G401 (cell line): ENCODE measurements at regions not wholly inside any gene's neighbourhood (a gene's known extent, or its start where the extent isn't known, plus 50 kb on each side); places are given as distances from the start of the nearest gene placed in this dataset.
"Not testable (repeated sequence)": the region's sequence is repeated elsewhere in the genome, so short reads cannot be mapped to it uniquely, and the experiment has no call there.

ENCODE experiments used
- DNase-seq: peaks from one replicate; pipeline ENCODE4 v3.0.0-alpha.2; 2015; ENCODE audit warnings: low spot score
- in situ Hi-C: cut with HindIII; loops from 2 replicates; pipeline ENCODE4 v1.10.0; 2016; ENCODE audit warnings: low sequenced_read_pairs, mixed read lengths

DNA sequence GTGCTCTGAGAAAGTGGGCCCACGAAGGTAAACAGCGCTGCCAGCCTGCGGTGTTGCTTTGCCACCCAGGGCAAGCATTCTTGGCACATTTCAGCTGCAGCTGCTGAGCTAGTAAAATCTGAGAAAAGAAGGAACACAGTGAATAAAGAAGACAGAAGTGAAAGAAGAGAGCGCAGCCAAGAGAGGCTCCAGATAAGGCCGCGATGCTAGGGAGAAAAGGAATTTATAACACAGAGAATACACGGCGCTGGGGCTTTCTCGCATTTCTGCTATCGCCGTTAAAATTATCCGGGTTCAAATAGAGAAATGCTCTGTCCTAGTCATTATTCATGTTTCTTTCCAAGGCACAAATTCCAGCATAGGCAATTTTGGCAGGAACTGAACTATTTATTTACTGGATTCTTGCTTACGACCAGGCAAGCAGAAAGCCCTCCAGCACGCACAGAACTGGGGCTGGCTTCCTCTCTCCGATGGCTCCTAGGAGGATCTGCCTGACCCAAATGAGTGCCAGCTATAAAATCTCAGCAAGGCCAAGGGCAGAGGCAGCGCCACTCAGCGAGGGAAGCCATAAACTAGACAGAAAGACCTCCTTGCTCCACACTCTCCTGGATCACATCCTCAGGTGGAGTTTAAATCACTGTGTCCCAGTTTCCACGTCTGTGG, 111.2 kb downstream of the ATPSCKMT start:
- in situ Hi-C loops = no loop called here
- no peak for DNase-seq

DNA sequence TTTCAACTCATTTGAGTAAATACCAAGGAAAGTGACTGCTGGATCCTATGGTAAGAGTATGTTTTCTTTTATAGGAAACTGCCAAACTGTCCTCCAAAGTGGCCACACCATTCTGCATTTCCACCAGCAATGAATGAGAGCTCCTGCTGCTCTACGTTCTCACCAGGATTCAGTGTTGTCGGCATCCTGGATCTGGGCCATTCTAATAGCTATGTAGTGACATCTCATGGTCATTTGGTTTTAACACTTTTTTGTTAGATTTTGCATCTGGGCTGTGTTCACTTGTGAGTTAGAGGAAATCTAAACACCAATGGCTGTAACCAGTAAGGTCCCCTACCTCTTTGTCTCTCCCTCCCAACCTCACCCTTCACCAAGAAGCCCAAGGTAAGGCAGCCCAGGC, 115.9 kb downstream of the ATPSCKMT start:
- DNase-seq = no peak
- in situ Hi-C loops = no loop called here

DNA sequence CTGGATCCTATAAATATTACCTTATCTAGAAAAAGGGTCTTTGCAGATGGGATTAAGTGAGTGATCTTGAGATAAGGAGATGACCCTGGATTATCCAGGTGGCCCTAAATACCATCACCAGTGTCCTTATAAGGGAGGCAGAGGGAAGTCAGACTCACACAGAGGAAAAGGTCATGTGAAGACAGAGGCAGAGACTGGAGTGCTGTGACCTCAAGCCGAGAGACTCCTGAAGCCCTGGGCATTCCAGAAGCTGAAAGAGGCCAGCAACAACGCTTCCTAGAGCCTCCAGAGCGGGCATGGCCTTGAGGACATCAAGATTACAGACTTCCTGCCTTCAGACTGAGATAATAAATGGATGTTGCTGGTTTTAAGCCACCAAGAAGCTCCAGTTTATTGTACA, 118.8 kb downstream of the ATPSCKMT start:
- DNase-seq = no peak
- in situ Hi-C loops = no loop called here

DNA sequence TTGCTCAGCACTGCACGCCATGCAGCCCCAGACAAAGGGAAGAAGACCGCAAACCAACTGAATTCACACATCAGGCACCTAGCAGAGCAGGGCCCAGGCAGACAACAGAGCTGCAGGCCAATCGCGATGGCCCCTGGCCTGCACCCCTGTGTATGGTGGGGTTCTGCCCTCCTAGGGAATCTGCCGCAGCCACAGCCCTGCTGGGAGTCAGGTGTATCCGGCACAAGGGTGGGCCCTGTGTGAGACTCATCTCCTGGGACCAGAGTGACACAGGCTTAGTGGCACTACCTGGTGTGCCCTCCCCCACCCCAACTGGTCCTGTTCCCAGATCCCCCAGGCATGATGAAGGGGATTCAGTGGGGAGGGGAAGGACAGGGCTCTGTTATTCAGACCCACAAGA, 122.8 kb downstream of the ATPSCKMT start:
- in situ Hi-C loops = no loop called here
- no peak for DNase-seq

DNA sequence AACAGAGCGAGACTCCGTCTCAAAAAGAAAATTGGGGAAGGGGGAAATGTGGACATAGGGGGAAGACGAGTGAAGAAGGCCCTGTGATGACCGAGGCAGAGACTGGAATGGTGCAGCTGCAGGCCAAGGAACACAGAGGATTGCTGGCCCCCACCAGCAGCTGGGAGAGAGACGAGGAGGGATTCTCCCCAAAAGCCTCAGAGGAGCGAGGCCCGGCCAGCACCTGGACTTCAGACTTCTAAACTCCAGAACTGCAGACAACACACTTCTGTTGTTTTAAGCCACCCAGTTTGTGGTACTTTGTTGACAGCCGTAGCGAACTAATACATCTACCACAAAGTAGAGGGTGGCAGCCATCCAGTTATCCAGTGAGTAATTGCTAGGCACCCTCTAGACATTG, 124.6 kb downstream of the ATPSCKMT start:
- DNase-seq = no peak
- in situ Hi-C loops = no loop called here

DNA sequence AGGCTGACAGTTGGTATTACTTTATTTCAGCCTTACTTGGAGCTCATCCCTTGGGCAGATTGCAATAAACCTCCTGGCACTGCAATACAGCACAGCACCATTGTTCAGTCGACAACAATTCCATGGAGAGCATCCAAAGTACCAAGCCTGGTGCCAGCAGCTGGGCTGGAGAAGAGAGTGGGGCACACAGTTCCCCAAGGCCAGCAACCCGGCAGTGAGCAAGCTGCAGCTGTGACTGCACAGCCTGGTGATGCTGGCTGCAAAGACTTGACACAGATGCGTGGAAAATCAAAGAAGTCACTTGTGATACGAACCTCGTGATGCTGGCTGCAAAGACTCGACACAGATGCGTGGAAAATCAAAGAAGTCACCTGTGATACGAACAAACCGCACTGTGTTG, 125.4 kb downstream of the ATPSCKMT start:
- in situ Hi-C loops = no loop called here
- DNase-seq = peak; percentile 55

DNA sequence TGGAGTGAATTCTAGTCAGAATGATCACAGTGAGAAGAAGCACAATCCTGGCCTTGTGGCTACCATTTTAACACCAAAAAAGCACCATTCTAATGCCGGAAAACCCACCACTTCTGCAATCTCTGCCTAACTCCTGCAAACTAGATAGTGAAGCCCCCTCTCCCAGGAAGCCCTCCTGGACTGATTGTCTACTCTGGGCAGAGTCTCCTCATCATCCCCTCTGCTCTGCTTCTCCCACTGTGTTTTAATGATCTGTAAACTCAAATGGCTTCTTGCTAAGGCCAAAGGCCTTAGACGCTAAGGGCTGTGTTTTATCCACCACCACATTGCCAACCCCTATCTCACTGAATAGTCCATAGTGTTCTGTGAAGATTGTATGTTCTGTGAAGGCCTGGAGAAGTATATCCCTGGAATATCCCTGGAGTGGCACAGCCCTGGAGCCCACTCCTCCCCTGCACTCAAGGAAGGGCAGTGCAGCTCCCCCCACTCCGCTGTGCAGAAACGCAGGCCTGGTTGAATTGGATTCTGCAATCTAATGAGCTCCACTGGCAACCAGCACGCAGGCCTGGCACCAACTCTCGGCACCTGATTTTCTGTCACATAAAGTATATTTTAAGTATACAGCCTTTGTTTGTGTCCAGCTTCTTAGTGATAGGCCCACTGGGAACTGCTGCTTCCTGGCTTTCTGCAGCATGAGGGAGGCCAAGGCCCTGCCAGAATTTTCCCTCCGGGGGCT, 126.3 kb downstream of the ATPSCKMT start:
- in situ Hi-C loops = no loop called here
- DNase-seq = no peak

DNA sequence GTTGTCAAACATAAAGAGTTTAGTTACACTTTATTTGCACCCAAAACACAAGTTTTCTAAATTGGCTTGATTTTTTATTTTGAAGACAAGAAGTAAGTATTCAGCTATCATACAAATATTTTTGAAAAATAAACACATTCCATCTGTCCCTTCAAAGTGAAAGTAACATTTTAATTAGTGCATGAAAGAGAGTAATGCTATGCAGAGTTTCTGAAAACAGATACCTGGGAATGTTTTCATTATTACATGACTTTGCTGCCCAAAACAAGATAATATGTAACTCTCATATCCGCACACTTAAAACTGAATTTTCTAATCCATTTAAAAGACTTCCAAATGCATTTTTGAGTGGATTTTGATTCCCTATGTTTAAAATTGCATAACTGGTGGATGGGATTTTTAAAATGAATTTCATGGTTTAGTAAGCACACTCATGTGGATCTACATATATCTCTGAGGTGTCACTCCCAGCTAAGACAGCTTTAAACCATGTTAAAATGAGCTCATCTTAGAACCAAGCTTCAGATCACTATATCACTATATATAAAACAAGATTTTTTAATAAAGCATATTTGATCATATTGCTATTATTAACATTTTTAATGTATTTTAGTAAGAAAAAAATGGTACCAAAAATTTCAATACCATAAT, 127.5 kb downstream of the ATPSCKMT start:
- in situ Hi-C loops = no loop called here
- DNase-seq = no peak

DNA sequence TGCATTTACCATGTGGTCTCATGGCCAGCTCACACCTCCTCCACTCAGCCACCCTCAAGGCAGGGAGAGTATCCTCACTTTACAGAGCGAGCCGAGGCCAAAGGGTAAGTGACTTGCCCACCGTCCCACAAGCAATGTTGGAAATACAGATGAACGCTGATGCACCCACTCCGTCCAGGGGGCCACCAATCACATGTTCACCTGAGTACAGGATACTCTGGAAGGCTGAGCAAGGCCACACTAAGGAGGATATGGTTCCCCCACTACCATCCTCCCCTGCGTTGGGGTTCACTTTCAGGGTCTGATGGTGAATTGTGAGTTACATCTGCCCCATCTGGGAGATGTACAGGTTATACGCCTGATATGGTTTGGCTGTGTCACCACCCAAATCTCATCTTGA, 128.8 kb downstream of the ATPSCKMT start:
- no peak for DNase-seq
- in situ Hi-C loops = no loop called here

DNA sequence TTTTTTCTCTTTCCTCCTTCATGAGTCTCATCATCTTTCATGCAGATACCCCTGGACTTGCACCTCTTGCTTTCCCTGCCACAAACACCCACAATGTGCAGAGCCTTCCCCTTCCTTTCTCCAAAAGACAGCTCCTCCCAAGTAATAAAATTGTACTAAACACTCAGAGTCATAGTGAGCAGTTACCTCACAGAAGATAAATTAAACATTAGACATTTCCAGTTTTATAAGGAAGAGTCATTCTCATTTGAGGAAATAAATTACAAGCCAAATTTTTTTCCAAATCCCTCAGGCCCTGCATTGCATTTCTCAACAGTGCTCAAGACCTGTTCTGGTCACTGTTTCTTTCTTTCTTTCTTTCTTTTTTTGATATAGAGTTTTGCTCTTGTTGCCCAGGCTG, 131.5 kb downstream of the ATPSCKMT start:
- no peak for DNase-seq
- in situ Hi-C loops = no loop called here

DNA sequence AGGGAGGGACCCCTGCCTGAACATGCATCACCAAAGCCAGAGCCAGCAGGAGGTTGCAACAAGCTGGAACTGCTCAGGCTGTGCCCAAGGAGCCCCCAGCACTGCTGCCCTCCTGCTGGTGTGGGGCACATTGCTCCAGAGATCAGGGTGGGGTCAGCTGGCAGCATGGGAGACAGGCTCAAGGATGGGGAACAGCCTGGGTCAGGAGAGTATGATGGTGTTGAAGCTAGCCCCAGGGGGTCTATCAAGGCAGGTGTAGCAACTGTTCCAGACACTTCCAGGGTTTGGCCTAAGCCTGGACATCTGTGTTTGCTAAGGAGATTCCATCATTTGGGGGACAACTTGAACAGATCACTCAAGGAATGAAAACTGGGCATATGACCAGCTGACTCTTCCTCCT, 133.1 kb downstream of the ATPSCKMT start:
- in situ Hi-C loops = no loop called here
- DNase-seq = no peak

DNA sequence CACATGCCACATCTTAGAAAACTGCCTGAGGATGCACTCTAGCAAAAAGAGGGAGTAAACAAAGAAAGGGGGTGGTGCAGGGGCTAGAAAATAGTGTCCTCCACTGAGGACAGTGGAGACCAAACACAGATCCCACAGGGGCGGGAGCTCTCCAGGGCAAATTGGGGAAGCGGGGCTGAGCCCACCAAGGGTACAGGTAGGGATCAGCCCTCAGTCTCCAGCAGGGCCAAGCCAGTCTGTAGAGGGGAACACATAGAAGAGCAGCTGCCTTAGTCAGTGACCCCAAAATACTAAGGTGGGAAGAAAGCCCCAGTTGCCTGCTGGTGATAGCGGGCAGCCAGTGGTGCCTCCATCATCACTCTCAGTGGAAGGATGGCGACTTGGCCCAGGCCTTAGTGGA, 134.0 kb downstream of the ATPSCKMT start:
- in situ Hi-C loops = no loop called here
- no peak for DNase-seq

DNA sequence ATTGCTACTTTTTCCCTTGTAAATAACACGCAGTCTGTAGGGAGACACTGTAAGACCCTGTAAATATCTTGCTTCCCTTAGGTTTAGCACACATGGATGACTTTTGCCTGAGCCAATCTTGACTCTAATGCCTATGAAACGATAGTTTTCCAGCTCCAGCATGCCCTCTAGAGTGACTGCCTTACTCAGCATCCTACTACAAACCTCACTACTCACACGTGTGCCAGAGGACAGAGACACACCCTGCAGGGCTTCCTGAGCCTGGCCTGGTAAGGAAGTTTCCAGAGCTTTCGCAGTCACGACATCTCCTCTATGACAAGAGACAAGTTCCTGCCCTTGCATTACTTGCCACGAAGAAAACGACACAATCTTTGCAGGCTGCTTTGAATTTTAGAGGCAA, 138.1 kb downstream of the ATPSCKMT start:
- no peak for DNase-seq
- in situ Hi-C loops = no loop called here

DNA sequence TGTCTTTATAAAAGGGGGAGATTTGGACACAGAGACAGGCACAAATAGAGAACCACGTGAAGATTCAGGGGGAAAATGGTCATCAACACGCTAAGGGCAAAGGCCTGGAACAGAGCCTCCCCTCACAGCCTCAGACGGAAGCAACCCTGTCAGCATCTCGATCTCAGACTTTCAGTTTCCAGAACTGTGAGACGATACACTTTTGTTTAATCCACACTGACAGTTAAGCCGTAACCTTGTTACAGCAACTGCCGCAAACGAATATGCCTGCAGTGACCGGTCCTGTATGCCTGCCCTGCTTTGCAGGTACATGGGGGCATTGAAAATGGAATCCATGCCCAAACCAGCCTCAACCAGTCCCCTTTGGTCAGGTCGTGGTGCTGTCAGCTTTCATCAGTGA, 139.5 kb downstream of the ATPSCKMT start:
- DNase-seq = no peak
- in situ Hi-C loops = no loop called here

DNA sequence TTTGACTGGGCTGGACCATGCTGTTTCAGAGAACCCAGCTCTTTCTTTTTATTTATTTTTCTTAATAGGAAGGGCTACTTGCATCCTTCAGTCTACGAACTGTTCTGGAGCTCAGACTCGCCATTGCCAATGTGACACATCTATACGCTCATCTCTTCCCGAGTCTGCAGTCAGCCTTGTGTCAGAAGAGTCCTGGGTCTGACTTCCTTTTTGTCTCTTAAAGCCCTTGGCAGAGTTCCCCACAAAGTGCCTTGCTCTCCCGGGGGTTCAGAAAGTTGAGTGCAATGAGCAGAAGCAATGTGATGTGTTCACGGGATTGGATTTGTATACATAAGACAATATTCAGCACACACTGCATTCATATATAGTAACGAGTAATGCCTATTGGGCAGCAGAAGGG, 140.4 kb downstream of the ATPSCKMT start:
- in situ Hi-C loops = no loop called here
- no peak for DNase-seq

DNA sequence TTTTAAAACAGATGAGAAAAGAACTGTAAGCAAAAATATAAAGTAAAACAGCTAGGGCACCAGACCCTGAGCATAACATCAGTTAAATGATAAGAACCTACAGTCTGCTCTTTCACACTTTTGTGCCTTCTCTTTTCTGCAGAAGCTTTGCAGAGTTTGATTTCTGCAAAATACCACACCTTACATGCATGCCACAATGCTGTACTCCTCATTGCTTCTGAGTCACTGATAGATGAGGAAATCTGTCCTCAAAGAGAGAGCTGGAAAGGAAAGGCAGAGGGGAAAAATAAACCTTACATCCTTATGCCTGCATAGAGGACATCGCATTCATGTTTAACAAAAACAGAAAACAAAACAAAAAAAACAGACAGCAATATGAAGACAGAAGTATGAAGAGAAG, 142.9 kb downstream of the ATPSCKMT start:
- in situ Hi-C loops = no loop called here
- no peak for DNase-seq

DNA sequence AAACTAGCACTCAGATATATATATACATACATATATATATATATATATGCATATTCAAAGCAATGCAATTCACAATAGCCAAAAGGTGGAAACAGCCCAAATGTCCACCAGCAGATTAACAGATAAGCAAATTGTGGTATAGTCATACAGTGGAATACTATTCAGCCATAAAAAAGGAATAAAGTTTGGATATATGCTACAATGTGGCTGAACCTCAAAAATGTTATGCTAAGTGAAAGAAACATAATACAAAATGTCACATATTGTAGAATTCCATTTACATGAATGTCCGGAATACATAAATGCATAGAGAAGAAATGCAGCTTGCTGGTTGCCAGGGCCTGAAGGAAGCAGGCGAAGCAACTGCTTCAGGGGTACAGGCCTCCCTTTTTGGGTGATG, 143.4 kb downstream of the ATPSCKMT start:
- in situ Hi-C loops = no loop called here
- no peak for DNase-seq

DNA sequence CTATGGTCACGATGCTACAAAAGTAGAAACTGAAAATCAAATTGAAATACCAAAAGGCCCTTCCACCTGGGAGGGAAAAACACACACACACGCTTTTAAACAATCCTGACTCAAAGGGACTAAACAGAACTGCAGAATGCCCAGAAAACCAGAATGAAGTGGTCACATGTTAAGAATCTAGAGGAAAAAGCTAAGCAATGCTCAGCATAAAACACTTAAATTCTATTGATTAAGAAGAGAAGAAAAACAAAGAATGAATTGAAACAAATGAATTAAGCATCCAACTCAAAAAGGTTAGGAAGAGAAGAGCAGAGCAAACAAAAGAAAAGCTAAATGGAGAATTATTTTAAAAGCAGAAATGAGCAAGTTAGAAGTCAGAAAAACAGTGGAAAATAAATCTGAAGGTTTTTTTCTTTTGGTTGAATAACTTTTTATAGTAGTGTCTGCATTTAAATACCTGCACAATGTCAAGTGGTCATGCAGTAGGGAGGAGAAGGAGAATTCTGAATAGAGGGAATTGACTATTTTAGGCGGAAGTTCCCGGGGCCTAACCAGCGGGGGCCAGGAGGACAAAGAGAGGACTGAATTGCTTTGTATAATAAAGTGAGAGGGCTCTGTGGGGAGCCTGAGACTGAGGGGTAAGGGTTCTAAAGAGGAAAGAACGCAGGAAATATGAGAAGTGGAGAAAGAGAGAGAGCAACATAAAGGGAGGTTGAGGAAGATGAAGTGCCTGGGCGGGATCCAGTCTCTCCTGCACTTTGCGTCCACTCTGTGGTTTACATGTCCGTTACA, 146.8 kb downstream of the ATPSCKMT start:
- in situ Hi-C loops = no loop called here
- DNase-seq = no peak

DNA sequence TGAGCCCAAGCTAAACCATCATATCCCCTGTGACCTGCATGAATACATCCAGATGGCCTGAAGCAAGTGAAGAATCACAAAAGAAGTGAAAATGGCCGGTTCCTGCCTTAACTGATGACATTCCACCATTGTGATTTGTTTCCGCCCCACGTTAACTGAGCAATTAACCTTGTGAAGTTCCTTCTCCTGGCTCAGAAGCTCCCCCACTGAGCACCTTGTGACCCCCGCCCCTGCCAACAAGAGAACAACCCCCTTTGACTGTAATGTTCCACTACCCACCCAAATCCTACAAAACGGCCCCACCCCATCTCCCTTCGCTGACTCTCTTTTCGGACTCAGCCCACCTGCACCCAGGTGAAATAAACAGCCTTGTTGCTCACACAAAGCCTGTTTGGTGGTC, 147.5 kb downstream of the ATPSCKMT start:
- in situ Hi-C loops = not testable (repeated sequence)

DNA sequence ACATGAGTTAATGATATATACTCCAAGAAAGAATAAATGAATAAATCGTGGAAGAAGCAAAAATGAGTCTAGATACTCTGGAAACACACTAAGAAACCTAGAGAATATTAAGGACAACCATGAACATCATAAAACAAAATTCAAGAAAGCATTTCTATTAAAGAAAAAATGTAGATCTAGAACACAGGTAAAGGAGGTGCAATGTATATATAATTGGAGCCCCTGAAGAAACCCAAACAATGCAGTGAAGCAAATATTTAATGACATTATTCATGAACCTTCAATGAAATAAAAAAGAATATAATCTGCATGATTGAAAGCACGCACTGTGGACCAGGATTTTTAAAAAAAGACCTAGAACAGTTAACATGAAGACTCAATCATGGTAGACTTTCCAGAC, 150.1 kb downstream of the ATPSCKMT start:
- in situ Hi-C loops = no loop called here
- DNase-seq = no peak

More for the DNA sequence above, 147.5 kb downstream of the ATPSCKMT start:
- not testable (repeated sequence) for DNase-seq
